Mammary epithelial cell (primary cell): ENCODE measurements at regions not wholly inside any gene's neighbourhood (a gene's known extent, or its start where the extent isn't known, plus 50 kb on each side); places are given as distances from the start of the nearest gene placed in this dataset.

Experiments
- EZH2 ChIP-seq: IDR thresholded peaks from 2 replicates; pipeline ENCODE4 v1.6.1; 2012; ENCODE audit warnings: low read length, inconsistent platforms, borderline replicate concordance
- TF ChIP-seq, protein P1 (sequence below), 2 donors: IDR thresholded peaks in 1 of 2; conservative IDR thresholded peaks in 1 of 2; 2 replicates each; pipeline ENCODE4 v1.5.1; 2011 to 2012; ENCODE audit warnings: inconsistent platforms in 2 of 2, low read length in 2 of 2, mild to moderate bottlenecking in 2 of 2, control low read depth in 1 of 2, low read depth in 1 of 2; ENCODE audit not compliant: insufficient read depth in 1 of 2; ENCODE audit errors: extremely low read depth in 1 of 2

DNA sequence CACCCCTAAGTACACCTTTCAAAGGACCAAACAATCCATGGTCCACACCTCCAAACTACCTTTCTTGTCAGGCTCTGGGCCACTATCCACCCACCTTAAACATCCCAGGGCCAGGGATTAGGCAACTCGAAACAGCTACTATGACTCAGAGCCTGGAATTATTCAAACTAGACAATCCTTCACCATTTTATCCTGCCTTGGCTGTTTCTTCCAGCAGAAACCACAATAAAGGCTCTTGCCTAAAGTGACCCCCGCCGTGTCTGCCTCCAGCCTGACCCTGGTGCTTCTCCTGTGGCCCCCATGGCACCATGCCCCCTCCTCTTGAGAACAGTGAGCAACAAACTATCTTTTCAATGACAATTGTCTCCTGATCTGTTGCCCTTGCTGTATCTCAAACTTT lies 195.5 kb downstream of the EPM2A start:
- TF ChIP-seq, protein P1, sequence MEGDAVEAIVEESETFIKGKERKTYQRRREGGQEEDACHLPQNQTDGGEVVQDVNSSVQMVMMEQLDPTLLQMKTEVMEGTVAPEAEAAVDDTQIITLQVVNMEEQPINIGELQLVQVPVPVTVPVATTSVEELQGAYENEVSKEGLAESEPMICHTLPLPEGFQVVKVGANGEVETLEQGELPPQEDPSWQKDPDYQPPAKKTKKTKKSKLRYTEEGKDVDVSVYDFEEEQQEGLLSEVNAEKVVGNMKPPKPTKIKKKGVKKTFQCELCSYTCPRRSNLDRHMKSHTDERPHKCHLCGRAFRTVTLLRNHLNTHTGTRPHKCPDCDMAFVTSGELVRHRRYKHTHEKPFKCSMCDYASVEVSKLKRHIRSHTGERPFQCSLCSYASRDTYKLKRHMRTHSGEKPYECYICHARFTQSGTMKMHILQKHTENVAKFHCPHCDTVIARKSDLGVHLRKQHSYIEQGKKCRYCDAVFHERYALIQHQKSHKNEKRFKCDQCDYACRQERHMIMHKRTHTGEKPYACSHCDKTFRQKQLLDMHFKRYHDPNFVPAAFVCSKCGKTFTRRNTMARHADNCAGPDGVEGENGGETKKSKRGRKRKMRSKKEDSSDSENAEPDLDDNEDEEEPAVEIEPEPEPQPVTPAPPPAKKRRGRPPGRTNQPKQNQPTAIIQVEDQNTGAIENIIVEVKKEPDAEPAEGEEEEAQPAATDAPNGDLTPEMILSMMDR (conservative IDR thresholded peaks at IDR 0.05 in 1 of 2, IDR thresholded peaks at IDR 0.05 in 1 of 2; ENCODE audit: extremely low read depth in 1 of 2, insufficient read depth in 1 of 2, low read depth in 1 of 2, low read length in 2 of 2) = no peak
- no peak for TF ChIP-seq EZH2
